ENCODE measurements at regions not wholly inside any gene's neighbourhood (a gene's known extent, or its start where the extent isn't known, plus 50 kb on each side); places are given as distances from the start of the nearest gene placed in this dataset.
"Not testable (repeated sequence)": the region's sequence is repeated elsewhere in the genome, so short reads cannot be mapped to it uniquely, and the experiment has no call there.

DNA sequence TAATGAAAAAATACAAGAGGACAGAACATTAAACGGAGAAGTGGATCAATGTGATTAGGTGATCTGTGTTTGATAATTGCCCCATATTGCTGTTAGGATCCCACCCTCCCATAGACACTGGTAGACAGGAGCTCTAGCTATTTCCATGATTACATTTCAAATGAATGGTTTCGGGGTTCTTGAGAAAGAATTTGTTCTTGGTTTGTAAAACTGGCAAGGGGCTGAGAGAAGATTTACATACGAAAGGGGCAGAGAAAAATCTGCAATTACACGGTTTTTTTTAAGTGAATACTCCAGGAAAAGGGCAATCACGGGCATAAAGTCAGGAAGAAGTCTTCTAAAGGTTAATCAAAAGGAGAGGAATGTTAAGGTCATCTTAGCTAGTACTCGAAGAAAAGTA lies 2125.7 kb upstream of the PCDH20 start:
- DNase-seq (ENCODE audit: low read depth) = no peak

GRCh38 chr13:63540061-63540460 lies 2124.4 kb upstream of the PCDH20 start:
- no peak for DNase-seq (ENCODE audit: low read depth)

GRCh38 chr13:63517371-63517770 lies 2101.7 kb upstream of the PCDH20 start:
- DNase-seq (ENCODE audit: low read depth) = no peak

GRCh38 chr13:63516124-63516523 lies 2100.5 kb upstream of the PCDH20 start:
- no peak for DNase-seq (ENCODE audit: low read depth)

- no peak for DNase-seq (ENCODE audit: low read depth)
Observed at GRCh38 chr13:63514886-63515285, 2099.2 kb upstream of the PCDH20 start.

DNA sequence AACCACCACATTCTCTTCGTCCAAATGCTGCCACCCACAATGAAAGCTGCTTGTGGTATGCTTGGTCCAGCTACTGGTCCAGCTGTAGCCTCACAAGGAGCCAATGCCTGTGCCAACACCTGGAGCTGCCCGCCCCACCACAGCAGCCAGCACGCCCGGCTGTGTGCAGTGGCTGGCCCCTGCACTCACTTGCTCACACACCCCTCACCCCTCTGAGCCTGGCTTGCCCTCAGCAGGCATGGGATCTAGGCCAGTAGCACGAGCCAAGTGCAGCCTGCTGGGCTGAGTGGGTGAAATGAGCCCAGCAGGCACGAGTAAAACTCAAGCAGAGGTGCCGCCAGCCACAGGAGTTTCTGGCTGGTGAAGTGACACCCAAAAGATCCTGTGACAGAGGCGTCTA lies 2096.4 kb upstream of the PCDH20 start:
- DNase-seq (ENCODE audit: low read depth) = no peak

GRCh38 chr13:63501702-63502101 lies 2086.1 kb upstream of the PCDH20 start:
- no peak for DNase-seq (ENCODE audit: low read depth)

DNA sequence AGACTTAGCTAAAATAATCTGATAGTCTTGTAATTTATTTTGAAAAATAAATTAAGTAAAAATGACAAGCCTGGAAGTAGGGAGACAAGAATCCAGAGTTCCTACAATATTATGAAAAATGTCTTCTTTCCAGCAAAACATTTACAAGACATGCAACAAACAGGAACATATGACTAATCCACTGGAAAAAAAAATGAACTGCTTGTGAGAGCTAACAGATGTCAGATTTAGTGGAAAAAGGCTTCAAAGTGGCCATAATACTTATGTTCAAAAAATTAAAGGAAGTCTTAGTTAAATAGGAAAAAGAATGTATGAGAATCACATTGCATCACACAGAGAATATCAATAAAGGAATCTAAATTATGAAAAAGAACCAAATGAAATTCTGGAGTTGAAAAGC lies 2082.0 kb upstream of the PCDH20 start:
- no peak for DNase-seq (ENCODE audit: low read depth)

DNA sequence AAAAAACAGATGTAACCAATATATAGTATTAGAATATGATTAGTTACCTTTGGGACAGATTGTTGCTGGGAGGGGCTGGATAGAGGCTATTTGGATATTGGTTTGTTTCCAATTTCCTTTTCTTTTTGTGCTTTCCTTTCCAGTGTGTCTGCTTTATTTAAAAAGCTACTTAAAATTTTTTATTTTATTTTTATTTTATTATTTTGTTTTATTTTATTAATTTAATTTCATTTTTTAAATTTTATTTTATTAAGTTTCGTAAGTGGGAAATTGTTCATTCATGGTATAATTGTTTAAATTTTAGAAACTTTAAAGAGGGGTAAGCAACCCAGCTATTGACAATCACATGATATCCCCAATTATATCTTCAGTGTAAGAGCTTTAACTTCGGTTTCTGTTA lies 2077.0 kb upstream of the PCDH20 start:
- DNase-seq (ENCODE audit: low read depth) = no peak

DNA sequence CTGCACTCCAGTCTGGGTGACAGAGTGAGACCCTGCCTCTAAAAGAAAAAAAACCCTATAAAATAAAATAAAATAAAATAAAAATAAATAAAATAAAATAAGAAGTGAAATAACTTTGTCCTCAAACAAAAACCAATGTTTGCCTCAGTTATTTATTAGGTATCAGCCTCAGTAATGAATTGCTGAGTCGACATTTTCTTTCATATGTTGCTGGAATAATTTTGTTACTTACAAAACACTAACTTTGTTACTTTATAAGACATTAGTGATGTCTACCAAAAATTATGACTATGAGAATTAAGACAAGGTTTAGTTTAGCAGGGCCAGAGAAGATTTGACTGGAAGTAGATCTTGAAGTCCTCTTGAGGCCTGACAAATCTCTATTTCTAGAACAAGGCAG lies 2074.5 kb upstream of the PCDH20 start:
- DNase-seq (ENCODE audit: low read depth) = no peak

- no peak for DNase-seq (ENCODE audit: low read depth)
Observed at GRCh38 chr13:63481334-63481733, 2065.7 kb upstream of the PCDH20 start.

- no peak for DNase-seq (ENCODE audit: low read depth)
Observed at GRCh38 chr13:63472711-63473110, 2057.1 kb upstream of the PCDH20 start.

DNA sequence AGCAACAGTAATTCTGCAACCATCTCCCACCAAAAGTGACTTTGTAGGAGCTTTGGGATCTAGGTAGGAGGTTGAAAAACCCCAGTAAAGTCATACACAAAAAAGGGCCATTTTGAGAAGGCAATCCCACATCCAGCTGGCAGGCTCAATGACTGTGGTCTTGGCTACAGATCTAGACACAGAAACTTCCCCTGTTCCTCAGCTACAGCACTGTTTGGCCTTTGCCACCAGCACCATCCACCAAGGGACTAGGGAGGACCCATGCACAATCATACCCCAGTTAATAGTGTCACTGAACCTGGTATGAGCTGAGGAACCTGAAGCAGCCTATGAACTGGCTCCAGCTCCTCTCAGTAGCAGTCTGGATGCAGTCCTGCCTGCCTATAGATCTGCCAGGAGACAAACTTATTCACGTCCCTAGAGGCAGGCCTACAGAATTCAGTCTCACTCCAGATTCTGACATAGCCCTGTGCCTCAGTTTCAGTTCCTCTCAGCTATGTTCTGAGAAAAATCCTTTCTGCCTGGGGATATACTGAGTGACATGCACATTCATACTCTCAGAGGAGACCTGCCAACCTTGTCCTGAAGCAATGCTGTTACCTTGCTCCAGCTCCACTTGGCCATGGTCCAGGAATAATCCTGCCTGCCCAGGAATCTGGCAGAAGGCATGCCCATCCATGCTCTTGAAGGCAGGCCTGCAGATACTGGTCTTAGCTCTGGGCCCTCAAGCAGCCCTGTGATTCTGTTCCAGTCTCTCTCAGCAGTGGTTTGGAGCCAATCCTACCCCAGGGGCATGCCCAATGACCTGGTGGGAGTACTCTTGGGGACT lies 2048.3 kb upstream of the PCDH20 start:
- DNase-seq (ENCODE audit: low read depth) = no peak

- no peak for DNase-seq (ENCODE audit: low read depth)
Observed at GRCh38 chr13:63460462-63461090, 2044.9 kb upstream of the PCDH20 start.

- DNase-seq (ENCODE audit: low read depth) = no peak
Observed at GRCh38 chr13:63457186-63457585, 2041.5 kb upstream of the PCDH20 start.

DNA sequence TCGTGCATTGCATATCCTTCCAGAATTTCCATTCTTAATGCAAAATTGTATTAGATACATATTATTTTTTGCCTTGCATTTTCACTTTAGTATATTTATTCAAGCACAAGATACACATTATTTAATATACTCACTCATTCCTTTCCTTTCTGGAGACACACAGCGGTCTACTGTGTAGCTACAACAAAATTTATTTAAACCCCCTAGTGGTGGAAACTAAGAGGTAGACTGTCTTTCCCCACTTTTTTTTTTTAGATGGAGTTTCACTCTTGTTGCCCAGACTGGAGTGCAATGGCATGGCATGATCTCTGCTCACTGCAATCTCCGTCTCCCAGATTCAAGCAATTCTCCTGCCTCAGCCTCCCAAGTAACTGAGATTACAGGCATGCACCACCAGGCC lies 2040.3 kb upstream of the PCDH20 start:
- DNase-seq (ENCODE audit: low read depth) = no peak

DNA sequence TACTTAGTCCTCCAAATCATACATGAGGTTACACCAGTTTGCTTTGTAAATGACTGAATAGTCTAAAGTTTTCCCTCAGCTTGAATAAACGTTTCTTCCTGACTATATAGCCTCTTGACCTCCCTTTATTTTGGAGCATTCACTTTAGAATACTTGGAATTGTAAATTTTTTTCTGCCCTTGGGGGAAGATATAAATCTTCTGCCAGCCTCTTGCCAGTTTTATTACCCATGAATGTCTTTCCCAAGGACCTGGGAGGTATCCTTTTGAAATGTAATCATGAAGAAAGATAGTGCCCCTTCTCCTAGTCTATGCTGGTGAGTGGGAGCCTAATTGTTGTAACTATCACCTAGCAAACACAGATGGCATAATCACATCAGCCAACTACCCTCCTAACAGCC lies 2033.9 kb upstream of the PCDH20 start:
- no peak for DNase-seq (ENCODE audit: low read depth)

- no peak for DNase-seq (ENCODE audit: low read depth)
Observed at GRCh38 chr13:63448692-63449091, 2033.0 kb upstream of the PCDH20 start.

- no peak for DNase-seq (ENCODE audit: low read depth)
Observed at GRCh38 chr13:63446329-63446728, 2030.7 kb upstream of the PCDH20 start.

DNA sequence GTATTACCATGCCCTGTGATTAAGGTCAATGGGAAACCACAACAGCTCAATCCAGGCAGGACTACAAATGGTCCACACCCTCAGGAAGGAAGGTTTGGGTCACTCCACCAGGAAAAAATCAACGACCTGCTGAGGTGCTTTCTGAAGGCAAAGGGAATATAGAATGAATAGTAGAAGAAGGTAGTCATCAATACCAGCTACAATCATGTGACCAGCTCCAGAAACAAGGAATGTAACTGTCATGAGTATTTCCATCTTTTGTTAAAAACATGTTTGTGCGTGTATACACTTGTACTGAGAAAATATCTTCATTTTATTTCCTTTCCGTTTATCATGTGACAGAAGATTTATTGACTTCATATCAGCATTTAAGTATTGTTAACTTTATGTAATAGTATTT lies 2028.6 kb upstream of the PCDH20 start:
- not testable (repeated sequence) for DNase-seq (ENCODE audit: low read depth)

DNA sequence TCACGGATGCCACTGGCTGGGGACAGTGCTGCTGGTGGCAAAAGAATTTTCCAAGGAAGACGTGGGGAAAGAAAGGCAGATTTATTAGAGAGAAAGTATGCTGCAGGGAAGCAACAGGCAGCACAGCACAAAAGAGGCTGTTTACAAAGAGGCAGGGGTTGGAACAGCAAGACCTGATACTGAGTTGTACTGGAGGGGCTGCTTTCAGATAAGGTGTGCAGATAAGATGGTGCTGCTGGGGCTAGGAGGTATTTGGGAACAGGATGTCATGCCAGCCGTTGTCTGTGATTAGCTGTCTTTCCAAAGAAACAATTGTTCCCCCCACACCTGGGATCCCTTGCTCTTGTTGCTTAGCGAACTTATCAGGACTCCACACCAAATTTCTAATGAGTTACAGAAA lies 2023.3 kb upstream of the PCDH20 start:
- no peak for DNase-seq (ENCODE audit: low read depth)

- DNase-seq (ENCODE audit: low read depth) = no peak
Observed at GRCh38 chr13:63436325-63436668, 2020.6 kb upstream of the PCDH20 start.

GRCh38 chr13:63435667-63436324 lies 2020.1 kb upstream of the PCDH20 start:
- DNase-seq (ENCODE audit: low read depth) = no peak
